ENCODE measurements at regions not wholly inside any gene's neighbourhood (a gene's known extent, or its start where the extent isn't known, plus 50 kb on each side); places are given as distances from the start of the nearest gene placed in this dataset.
A peak's percentile ranks its signal among the peaks of the same experiment; 100 is the strongest.

GRCh38 chr22:49705216-49705971, 122.3 kb downstream of the BRD1 start:
- H3K4me3 ChIP-seq (ENCODE audit: low read depth, low read length): no peak overlapping the region
- no peak for DNase-seq (ENCODE audit: low read depth)
- TF ChIP-seq, protein P1, sequence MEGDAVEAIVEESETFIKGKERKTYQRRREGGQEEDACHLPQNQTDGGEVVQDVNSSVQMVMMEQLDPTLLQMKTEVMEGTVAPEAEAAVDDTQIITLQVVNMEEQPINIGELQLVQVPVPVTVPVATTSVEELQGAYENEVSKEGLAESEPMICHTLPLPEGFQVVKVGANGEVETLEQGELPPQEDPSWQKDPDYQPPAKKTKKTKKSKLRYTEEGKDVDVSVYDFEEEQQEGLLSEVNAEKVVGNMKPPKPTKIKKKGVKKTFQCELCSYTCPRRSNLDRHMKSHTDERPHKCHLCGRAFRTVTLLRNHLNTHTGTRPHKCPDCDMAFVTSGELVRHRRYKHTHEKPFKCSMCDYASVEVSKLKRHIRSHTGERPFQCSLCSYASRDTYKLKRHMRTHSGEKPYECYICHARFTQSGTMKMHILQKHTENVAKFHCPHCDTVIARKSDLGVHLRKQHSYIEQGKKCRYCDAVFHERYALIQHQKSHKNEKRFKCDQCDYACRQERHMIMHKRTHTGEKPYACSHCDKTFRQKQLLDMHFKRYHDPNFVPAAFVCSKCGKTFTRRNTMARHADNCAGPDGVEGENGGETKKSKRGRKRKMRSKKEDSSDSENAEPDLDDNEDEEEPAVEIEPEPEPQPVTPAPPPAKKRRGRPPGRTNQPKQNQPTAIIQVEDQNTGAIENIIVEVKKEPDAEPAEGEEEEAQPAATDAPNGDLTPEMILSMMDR (IDR thresholded peaks at IDR 0.05; ENCODE audit: control insufficient read depth, extremely low read depth, insufficient read depth): no peak

DNA sequence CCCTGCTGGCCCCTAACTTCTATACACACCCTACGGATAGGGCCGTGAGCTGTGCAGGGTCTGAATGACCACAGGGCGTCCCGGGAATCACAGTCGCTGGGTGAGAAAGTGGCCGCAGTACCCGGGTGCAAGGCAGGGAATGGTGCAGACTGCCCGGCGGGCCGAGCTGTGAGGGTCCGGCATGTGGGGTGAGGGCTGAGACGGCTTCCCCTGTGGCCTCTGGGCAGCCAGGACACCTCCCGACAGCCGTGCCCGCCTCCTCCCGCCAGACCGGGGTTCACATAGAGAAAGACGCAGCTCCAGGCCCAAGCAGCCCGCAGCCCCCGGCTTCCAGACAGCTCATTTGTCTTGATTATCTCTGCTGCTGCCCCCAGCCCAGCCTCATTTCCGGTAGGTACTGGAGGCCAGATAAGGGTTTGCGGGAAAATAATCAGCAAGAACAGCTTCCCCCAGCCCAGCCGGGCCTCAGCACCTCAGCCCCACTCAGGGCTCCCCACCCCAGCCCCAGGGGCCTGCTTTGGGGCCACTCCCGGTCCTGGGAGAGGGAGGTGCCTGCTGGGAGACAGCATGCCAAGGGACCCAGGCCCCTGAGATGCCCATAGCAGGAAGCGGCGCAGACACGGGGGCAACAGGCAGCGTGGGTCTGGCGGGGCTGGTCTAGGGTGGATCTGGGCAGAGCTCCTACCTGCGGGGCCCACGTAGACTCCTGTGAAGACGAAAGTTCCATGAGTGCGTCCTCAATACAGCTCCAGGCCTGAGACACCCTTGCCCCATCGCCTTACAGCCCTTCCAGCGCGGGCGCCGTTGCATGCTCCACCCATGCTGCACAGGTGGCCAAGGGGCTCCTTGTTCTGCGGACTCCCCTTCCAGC, 123.1 kb downstream of the BRD1 start:
- TF ChIP-seq, protein P1 (IDR thresholded peaks at IDR 0.05; ENCODE audit: control insufficient read depth, extremely low read depth, insufficient read depth): no peak
- no peak overlapping the region for H3K4me3 ChIP-seq (ENCODE audit: low read depth, low read length)
- DNase-seq (ENCODE audit: low read depth): no peak

DNA sequence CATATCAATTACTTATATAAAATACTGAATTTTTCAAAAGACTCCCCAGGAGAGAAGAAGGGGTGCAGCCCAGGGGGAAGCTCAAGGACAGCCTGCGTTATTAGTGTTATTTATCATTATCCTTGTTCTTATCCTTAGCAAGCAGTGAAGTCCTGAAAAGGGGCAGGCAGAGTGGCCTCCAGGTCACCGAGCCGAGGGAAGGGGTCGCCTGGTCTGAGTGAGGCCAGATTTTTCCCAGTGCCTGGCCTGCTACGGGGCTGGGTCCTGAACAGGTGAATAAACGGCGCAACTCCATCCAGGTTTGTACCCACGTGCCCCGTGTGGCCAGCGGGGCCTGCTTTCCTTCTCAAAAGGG, 123.7 kb downstream of the BRD1 start:
- no peak overlapping the region for H3K4me3 ChIP-seq (ENCODE audit: low read depth, low read length)
- TF ChIP-seq, protein P1 (IDR thresholded peaks at IDR 0.05; ENCODE audit: control insufficient read depth, extremely low read depth, insufficient read depth): no peak
- DNase-seq (ENCODE audit: low read depth): no peak

DNA sequence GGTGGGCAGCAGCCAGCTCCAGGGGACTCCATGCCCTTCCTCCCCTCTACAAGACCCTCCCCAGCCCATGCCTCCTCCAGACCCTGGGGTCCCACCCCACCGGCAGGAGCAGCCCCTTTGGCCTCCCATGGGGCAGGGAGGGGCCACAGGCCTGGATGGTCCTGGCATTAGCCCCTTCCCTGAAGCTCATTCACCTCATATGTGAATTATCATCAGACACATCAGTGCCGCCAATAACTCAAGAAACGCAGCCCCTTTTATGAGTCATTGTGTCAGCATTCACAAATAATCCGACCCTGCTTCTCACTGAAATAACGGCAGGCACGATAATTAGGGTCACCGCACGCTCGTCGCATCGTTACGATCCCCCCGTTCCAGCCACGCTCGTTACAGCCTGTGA, 124.2 kb downstream of the BRD1 start:
- H3K4me3 ChIP-seq (ENCODE audit: low read depth, low read length): no peak overlapping the region
- TF ChIP-seq, protein P1 (IDR thresholded peaks at IDR 0.05; ENCODE audit: control insufficient read depth, extremely low read depth, insufficient read depth): no peak
- DNase-seq (ENCODE audit: low read depth): no peak

DNA sequence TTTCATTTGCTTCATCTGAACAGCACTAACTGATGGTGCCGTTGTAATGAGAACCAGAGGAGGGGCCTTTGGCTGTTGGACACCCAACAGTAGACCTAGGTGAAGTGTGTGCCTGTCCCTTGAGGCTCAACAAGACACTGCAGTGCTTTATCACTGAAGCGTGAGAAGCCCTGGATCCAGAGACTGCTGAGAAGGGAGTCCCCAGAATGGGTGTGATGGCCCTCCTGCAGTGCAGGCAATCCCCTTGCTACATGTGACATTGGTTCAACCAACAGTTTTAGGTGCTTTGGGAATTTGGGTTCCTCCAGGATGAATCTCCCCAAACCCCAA, 125.6 kb downstream of the BRD1 start:
- H3K4me3 ChIP-seq (ENCODE audit: low read depth, low read length): no peak overlapping the region
- DNase-seq (ENCODE audit: low read depth): no peak
- TF ChIP-seq, protein P1 (IDR thresholded peaks at IDR 0.05; ENCODE audit: control insufficient read depth, extremely low read depth, insufficient read depth): no peak

GRCh38 chr22:49701380-49702067, 126.1 kb downstream of the BRD1 start:
- no peak overlapping the region for H3K4me3 ChIP-seq (ENCODE audit: low read depth, low read length)
- no peak for DNase-seq (ENCODE audit: low read depth)
- TF ChIP-seq, protein P1 (IDR thresholded peaks at IDR 0.05; ENCODE audit: control insufficient read depth, extremely low read depth, insufficient read depth): 0 out of 2 replicates have a peak, but pooled peaks have one; percentile 13
